ENCODE measurements at regions not wholly inside any gene's neighbourhood (a gene's known extent, or its start where the extent isn't known, plus 50 kb on each side); places are given as distances from the start of the nearest gene placed in this dataset.

DNA sequence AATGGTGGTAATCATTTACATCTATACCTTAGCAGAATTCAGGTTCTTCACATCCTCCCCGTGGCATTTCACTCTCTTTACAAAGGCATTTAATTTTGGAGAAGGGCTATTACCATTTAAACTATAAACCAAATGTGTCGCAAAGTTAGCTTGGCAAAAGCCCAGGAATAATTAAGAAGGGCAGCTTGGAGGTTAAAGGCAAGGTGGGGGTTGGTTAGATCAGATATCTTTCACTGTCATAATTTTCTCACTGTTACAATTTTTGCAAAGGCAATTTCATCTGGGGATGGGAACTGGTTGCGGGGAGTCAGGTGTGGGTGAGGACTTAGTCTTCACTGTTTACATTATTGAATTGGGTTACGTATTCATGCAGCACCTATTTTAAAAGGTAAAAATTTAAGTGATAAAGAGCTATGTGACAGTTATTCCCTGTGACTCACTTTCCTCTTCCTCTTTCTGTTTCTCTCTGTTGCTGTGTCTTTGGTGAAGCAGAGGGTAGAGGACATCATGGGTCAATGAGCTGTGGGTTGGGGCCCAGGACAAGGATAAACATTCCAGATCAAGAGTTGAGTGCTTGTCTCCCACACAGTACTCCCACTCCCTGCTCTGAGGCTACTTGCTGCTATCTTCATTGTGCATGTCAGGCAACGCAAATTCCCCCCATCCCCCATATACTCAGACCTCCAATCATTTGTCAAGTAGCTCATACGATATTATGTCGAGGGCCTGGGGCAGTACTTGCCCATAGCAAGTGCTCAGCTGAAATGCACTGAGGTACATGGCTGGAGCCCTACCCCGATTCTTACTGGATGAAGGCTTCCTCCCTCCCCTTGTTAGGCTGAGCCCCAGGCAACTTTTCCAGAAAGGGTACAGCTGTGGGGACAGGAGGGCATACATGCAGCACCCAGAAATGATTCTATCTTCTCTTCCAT lies 223.1 kb upstream of the MYLIP start:
- TF ChIP-seq RAD21 (IDR thresholded peaks at IDR 0.05; ENCODE audit: low read depth) (no peak), YY1 (IDR thresholded peaks at IDR 0.05; ENCODE audit: low read depth) (no peak), TEAD4 (IDR thresholded peaks at IDR 0.05) (no peak)
- TF ChIP-seq, protein P1, sequence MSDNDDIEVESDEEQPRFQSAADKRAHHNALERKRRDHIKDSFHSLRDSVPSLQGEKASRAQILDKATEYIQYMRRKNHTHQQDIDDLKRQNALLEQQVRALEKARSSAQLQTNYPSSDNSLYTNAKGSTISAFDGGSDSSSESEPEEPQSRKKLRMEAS (IDR thresholded peaks at IDR 0.05): no peak
